ENCODE measurements at regions not wholly inside any gene's neighbourhood (a gene's known extent, or its start where the extent isn't known, plus 50 kb on each side); places are given as distances from the start of the nearest gene placed in this dataset.

GRCh38 chr14:101196795-101197590 lies 293.5 kb upstream of the RTL1 start:
- H3K4me3 ChIP-seq (ENCODE audit: insufficient read depth, low read depth, low read length) = no peak overlapping the region
- BruUV-seq (replicated peaks) = no TSS peak
- H2AFZ ChIP-seq (replicated peaks; ENCODE audit: low read length, poor library complexity) = no peak overlapping the region
- dilution Hi-C loops (cut with HindIII; ENCODE audit: low sequenced_read_pairs, unreplicated experiment) = no loop called here
- H3K18ac ChIP-seq (ENCODE audit: low read depth, low read length) = no peak overlapping the region
- no peak overlapping the region for H3K4ac ChIP-seq (ENCODE audit: low read depth, low read length)
- no peak overlapping the region for H2BK15ac ChIP-seq (ENCODE audit: low read depth, low read length)
- no peak overlapping the region for H3K9ac ChIP-seq (ENCODE audit: low read depth, low read length)
- no peaks in the 10 kb centered on the region; the same call in 1 of the 2 replicates for H3K9me3 ChIP-seq (ENCODE audit: control insufficient read depth, insufficient read depth, low read length)
- H3K14ac ChIP-seq (replicated peaks; ENCODE audit: low read depth, low read length) = no peak overlapping the region
- no peak overlapping the region for H2BK120ac ChIP-seq (ENCODE audit: low read depth, low read length)
- no peak overlapping the region for H2BK20ac ChIP-seq (ENCODE audit: low read depth, low read length)
- H3K27ac ChIP-seq (ENCODE audit: insufficient read depth, low read length) = no peak overlapping the region
- no peak overlapping the region for H2AK5ac ChIP-seq (ENCODE audit: low read depth, low read length)
- H4K8ac ChIP-seq (ENCODE audit: low read depth in 2 of 2, low read length in 2 of 2) = no peak overlapping the region
- no peaks in the 10 kb centered on the region for H3K36me3 ChIP-seq (ENCODE audit: control insufficient read depth, insufficient read depth, low read length)
- no peaks in the 10 kb centered on the region for H3K4me1 ChIP-seq (ENCODE audit: control insufficient read depth, insufficient read depth, low read length)
- ChIA-PET CTCF (no interaction called here), POLR2A (ENCODE audit: unreplicated experiment) (no interaction called here)
- H3K9me1 ChIP-seq (ENCODE audit: insufficient read depth, low read length) = no peaks in the 10 kb centered on the region
- ATAC-seq (ENCODE audit: low read depth) (no peak), DNase-seq (no peak)
- no peaks in the 10 kb centered on the region for H3K79me1 ChIP-seq (ENCODE audit: low read depth in 1 of 2, low read length in 2 of 2)
- no peak overlapping the region for H3K56ac ChIP-seq (ENCODE audit: extremely low read depth, insufficient read depth, low read length)
- no CpG with 5 or more reads among the region's 11 CpGs for WGBS, 2 experiments (ENCODE audit: extremely low coverage in 2 of 2, insufficient read length in 1 of 2)
- H2AK9ac ChIP-seq (replicated peaks; ENCODE audit: low read depth, low read length, poor library complexity) = no peak overlapping the region
- no peak overlapping the region for H4K91ac ChIP-seq (ENCODE audit: insufficient read depth, low read depth, low read length)
- no peak overlapping the region for H2BK5ac ChIP-seq (ENCODE audit: low read depth, low read length, poor library complexity, severe bottlenecking)
- no peak overlapping the region for H3K23ac ChIP-seq (ENCODE audit: low read depth, low read length)
- in situ Hi-C loops (cut with MboI; ENCODE audit: low sequenced_read_pairs) = no loop called here
- TF ChIP-seq CHD1 (IDR thresholded peaks at IDR 0.05; ENCODE audit: low read depth, low read length) (no peak), SMC3 (IDR thresholded peaks at IDR 0.05; ENCODE audit: low read depth, low read length) (no peak)
- H3K27me3 ChIP-seq (ENCODE audit: control insufficient read depth, insufficient read depth, low read length) = peaks cover 33% of the 10 kb centered on the region
- H4K5ac ChIP-seq (ENCODE audit: low read depth, low read length) = no peak overlapping the region
- H4K20me1 ChIP-seq (ENCODE audit: insufficient read depth, low read length) = no peaks in the 10 kb centered on the region
- H3K4me2 ChIP-seq (ENCODE audit: low read depth, low read length) = no peak overlapping the region
- intact Hi-C loops (cut with micrococcal nuclease) = no loop called here
